NCI-H1930 (cell line): ENCODE measurements at regions not wholly inside any gene's neighbourhood (a gene's known extent, or its start where the extent isn't known, plus 50 kb on each side); places are given as distances from the start of the nearest gene placed in this dataset.

ENCODE experiments used
- DNase-seq, 2 experiments: peaks; one replicate each; lab custom pipeline; 2025; lab: John Stamatoyannopoulos, UW

- DNase-seq: no peak
Measured at GRCh38 chr5:28788954-28789353, 1750.6 kb upstream of the CDH9 start.

GRCh38 chr5:28780083-28780692 is 1741.8 kb upstream of the CDH9 start:
- DNase-seq: no peak

GRCh38 chr5:28779161-28779754 is 1740.9 kb upstream of the CDH9 start:
- DNase-seq: peak in 1 of 2 experiments; percentile 13

- DNase-seq: no peak
Measured at GRCh38 chr5:28770307-28770706, 1731.9 kb upstream of the CDH9 start.

- peak in 1 of 2 experiments; percentile 37 for DNase-seq
Measured at GRCh38 chr5:28766565-28767158, 1728.3 kb upstream of the CDH9 start.

GRCh38 chr5:28751396-28751795 is 1713.0 kb upstream of the CDH9 start:
- DNase-seq: no peak

- DNase-seq: no peak
Measured at GRCh38 chr5:28750251-28750650, 1711.9 kb upstream of the CDH9 start.

GRCh38 chr5:28748446-28748845 is 1710.1 kb upstream of the CDH9 start:
- no peak for DNase-seq

GRCh38 chr5:28743716-28744110 is 1705.3 kb upstream of the CDH9 start:
- no peak for DNase-seq

- no peak for DNase-seq
Measured at GRCh38 chr5:28743025-28743715, 1704.8 kb upstream of the CDH9 start.

- DNase-seq: no peak
Measured at GRCh38 chr5:28737682-28738081, 1699.3 kb upstream of the CDH9 start.

- no peak for DNase-seq
Measured at GRCh38 chr5:28737222-28737621, 1698.8 kb upstream of the CDH9 start.

- no peak for DNase-seq
Measured at GRCh38 chr5:28734396-28734795, 1696.0 kb upstream of the CDH9 start.

- DNase-seq: no peak
Measured at GRCh38 chr5:28729067-28729466, 1690.7 kb upstream of the CDH9 start.

GRCh38 chr5:28726815-28727214 is 1688.4 kb upstream of the CDH9 start:
- DNase-seq: no peak

- no peak for DNase-seq
Measured at GRCh38 chr5:28725001-28725400, 1686.6 kb upstream of the CDH9 start.

- no peak for DNase-seq
Measured at GRCh38 chr5:28714907-28715698, 1676.7 kb upstream of the CDH9 start.

- DNase-seq: no peak
Measured at GRCh38 chr5:28710360-28710759, 1672.0 kb upstream of the CDH9 start.

GRCh38 chr5:28708472-28708871 is 1670.1 kb upstream of the CDH9 start:
- DNase-seq: no peak

- DNase-seq: no peak
Measured at GRCh38 chr5:28707706-28708105, 1669.3 kb upstream of the CDH9 start.

GRCh38 chr5:28703651-28704260 is 1665.4 kb upstream of the CDH9 start:
- DNase-seq: no peak

GRCh38 chr5:28691526-28691925 is 1653.1 kb upstream of the CDH9 start:
- no peak for DNase-seq
